Trophoblast cell (in vitro differentiated cells and primary cell): ENCODE measurements at regions not wholly inside any gene's neighbourhood (a gene's known extent, or its start where the extent isn't known, plus 50 kb on each side); places are given as distances from the start of the nearest gene placed in this dataset.
"Not testable (repeated sequence)": the region's sequence is repeated elsewhere in the genome, so short reads cannot be mapped to it uniquely, and the experiment has no call there.

Experiments used
- DNase-seq, 2 donors: peaks; one replicate each; pipeline ENCODE4 v3.0.0-alpha.2; 2016
- H2AFZ ChIP-seq: 2 replicates; pipeline ENCODE4 v1.6.1; 2013; ENCODE audit warnings: low read length, moderate library complexity, mild to moderate bottlenecking; ENCODE audit not compliant: insufficient read depth, poor library complexity
- H2AK5ac ChIP-seq: 2 replicates; pipeline ENCODE4 v1.6.1; 2013; ENCODE audit warnings: mild to moderate bottlenecking, low read length
- H2BK120ac ChIP-seq: 2 replicates; pipeline ENCODE4 v1.6.1; 2013; ENCODE audit warnings: low read length, mild to moderate bottlenecking, moderate library complexity; ENCODE audit not compliant: insufficient read depth, poor library complexity
- H2BK12ac ChIP-seq: 2 replicates; pipeline ENCODE4 v1.6.1; 2013; ENCODE audit warnings: mild to moderate bottlenecking, low read length, moderate library complexity
- H2BK5ac ChIP-seq: 2 replicates; pipeline ENCODE4 v1.6.1; 2013; ENCODE audit warnings: low read length, low read depth, moderate library complexity, mild to moderate bottlenecking; ENCODE audit not compliant: poor library complexity
- H3K14ac ChIP-seq: 2 replicates; pipeline ENCODE4 v1.6.1; 2013; ENCODE audit warnings: mild to moderate bottlenecking, low read length
- H3K18ac ChIP-seq: 2 replicates; pipeline ENCODE4 v1.6.1; 2013; ENCODE audit warnings: mild to moderate bottlenecking, low read length
- H3K23ac ChIP-seq: 2 replicates; pipeline ENCODE4 v1.6.1; 2013; ENCODE audit warnings: low read length
- H3K27ac ChIP-seq: 2 replicates; pipeline ENCODE4 v1.5.1; 2013; ENCODE audit warnings: low read depth, mild to moderate bottlenecking, inconsistent platforms, low read length, moderate library complexity
- H3K27me3 ChIP-seq: 2 replicates; pipeline ENCODE4 v1.6.1; 2013; ENCODE audit warnings: inconsistent platforms, mild to moderate bottlenecking, low read length, moderate library complexity; ENCODE audit not compliant: insufficient read depth
- H3K36me3 ChIP-seq, 2 experiments: 1 replicate in 1 of 2; 2 replicates in 1 of 2; pipeline ENCODE4 v1.6.1; 2013; ENCODE audit warnings: low read length in 2 of 2, mild to moderate bottlenecking in 2 of 2, moderate library complexity in 1 of 2; ENCODE audit not compliant: insufficient read depth in 2 of 2, control insufficient read depth in 1 of 2
- H3K4ac ChIP-seq: 2 replicates; pipeline ENCODE4 v1.6.1; 2013; ENCODE audit warnings: low read depth, mild to moderate bottlenecking, low read length, moderate library complexity
- H3K4me1 ChIP-seq, 2 experiments: 1 replicate in 1 of 2; 2 replicates in 1 of 2; pipeline ENCODE4 v1.6.1; 2013; ENCODE audit warnings: low read length in 2 of 2, mild to moderate bottlenecking in 2 of 2, moderate library complexity in 1 of 2; ENCODE audit not compliant: insufficient read depth in 2 of 2, control insufficient read depth in 1 of 2
- H3K4me2 ChIP-seq: 2 replicates; pipeline ENCODE4 v1.6.1; 2013; ENCODE audit warnings: inconsistent platforms, mild to moderate bottlenecking, low read length, moderate library complexity
- H3K4me3 ChIP-seq: 2 replicates; pipeline ENCODE4 v1.5.1; 2013; ENCODE audit warnings: mild to moderate bottlenecking, low read depth, low read length, inconsistent platforms
- H3K79me1 ChIP-seq: one replicate; pipeline ENCODE4 v1.6.1; 2013; ENCODE audit warnings: low read length
- H3K79me2 ChIP-seq: 2 replicates; pipeline ENCODE4 v1.6.1; 2013; ENCODE audit warnings: low read length, mild to moderate bottlenecking; ENCODE audit not compliant: control insufficient read depth, insufficient read depth, poor library complexity
- H3K9ac ChIP-seq: 2 replicates; pipeline ENCODE4 v1.6.1; 2013; ENCODE audit warnings: mild to moderate bottlenecking, low read length
- H3K9me3 ChIP-seq: 2 replicates; pipeline ENCODE4 v1.6.1; 2013; ENCODE audit warnings: low read depth, mild to moderate bottlenecking, control low read depth, inconsistent platforms, low read length; ENCODE audit not compliant: insufficient read depth
- H4K12ac ChIP-seq: 2 replicates; pipeline ENCODE4 v1.6.1; 2013; ENCODE audit warnings: low read depth, mild to moderate bottlenecking, low read length, moderate library complexity
- H4K8ac ChIP-seq: 2 replicates; pipeline ENCODE4 v1.6.1; 2013; ENCODE audit warnings: low read depth, mild to moderate bottlenecking, low read length, moderate library complexity
- H4K91ac ChIP-seq: one replicate; pipeline ENCODE4 v1.6.1; 2013; ENCODE audit warnings: low read depth, mild to moderate bottlenecking, low read length, moderate library complexity
- WGBS: extraction: QIAGEN DNeasy Blood & Tissue Kit; methylation state at CpG from one replicate; pipeline ENCODE4 v1.1.7; 2013; ENCODE audit warnings: missing lambda C conversion rate; ENCODE audit not compliant: insufficient read length, insufficient coverage; ENCODE audit errors: extremely low coverage; 5-methylcytosine and 5-hydroxymethylcytosine counted together

GRCh38 chr11:69914286-69915150 lies 95.3 kb upstream of the FGF3 start:
- no peak overlapping the region for H2BK12ac ChIP-seq
- no peak overlapping the region for H4K91ac ChIP-seq
- H3K9ac ChIP-seq = no peak overlapping the region
- H3K9me3 ChIP-seq = no peaks in the 10 kb centered on the region
- no peak overlapping the region for H4K12ac ChIP-seq
- H3K4me2 ChIP-seq = no peak overlapping the region
- peak in 1 of 2 donors; percentile 54 for DNase-seq
- H2BK5ac ChIP-seq = no peak overlapping the region
- H3K23ac ChIP-seq = no peak overlapping the region
- H3K36me3 ChIP-seq = no peaks in the 10 kb centered on the region
- H3K18ac ChIP-seq = no peak overlapping the region
- H2AFZ ChIP-seq = no peak overlapping the region
- H3K4ac ChIP-seq = no peak overlapping the region
- WGBS = no CpG with 5 or more reads among the region's 18 CpGs
- no peak overlapping the region for H2AK5ac ChIP-seq
- no peak overlapping the region for H3K4me3 ChIP-seq
- H2BK120ac ChIP-seq = no peak overlapping the region
- H3K27ac ChIP-seq = no peak overlapping the region
- H3K4me1 ChIP-seq = peaks cover 2 to 6% of the 10 kb centered on the region in 2 experiments
- no peak overlapping the region for H4K8ac ChIP-seq
- H3K14ac ChIP-seq = no peak overlapping the region
- no peaks in the 10 kb centered on the region for H3K79me1 ChIP-seq
- H3K27me3 ChIP-seq = no peaks in the 10 kb centered on the region
- H3K79me2 ChIP-seq = no peaks in the 10 kb centered on the region

DNA sequence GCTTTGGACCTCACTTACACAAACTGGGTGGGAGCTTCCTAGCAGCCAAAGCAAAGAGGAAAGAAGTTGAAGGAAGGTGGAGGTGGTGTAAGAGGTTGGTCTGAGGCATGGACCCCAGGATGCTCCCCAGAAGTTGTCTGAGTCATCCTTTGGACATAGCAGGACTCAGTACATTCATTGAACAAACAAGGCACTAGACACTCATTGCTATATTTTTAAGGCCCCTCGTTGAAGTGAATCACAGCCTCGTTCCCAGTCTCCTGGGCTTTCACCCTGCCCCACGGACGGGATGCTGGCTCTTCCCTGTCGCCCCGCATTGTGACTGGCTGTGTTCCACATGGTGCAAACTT lies 95.9 kb upstream of the FGF3 start:
- no peaks in the 10 kb centered on the region for H3K36me3 ChIP-seq
- no peak overlapping the region for H3K27ac ChIP-seq
- H3K14ac ChIP-seq = no peak overlapping the region
- H3K4me1 ChIP-seq = peaks cover 2 to 6% of the 10 kb centered on the region in 2 experiments
- no peak overlapping the region for H4K91ac ChIP-seq
- no peak overlapping the region for H2AK5ac ChIP-seq
- H2BK120ac ChIP-seq = no peak overlapping the region
- H2BK12ac ChIP-seq = no peak overlapping the region
- H3K9ac ChIP-seq = no peak overlapping the region
- H4K12ac ChIP-seq = no peak overlapping the region
- no peaks in the 10 kb centered on the region for H3K9me3 ChIP-seq
- no peak overlapping the region for H3K18ac ChIP-seq
- no peaks in the 10 kb centered on the region for H3K27me3 ChIP-seq
- H3K4ac ChIP-seq = no peak overlapping the region
- H3K23ac ChIP-seq = no peak overlapping the region
- no peaks in the 10 kb centered on the region for H3K79me1 ChIP-seq
- no peak overlapping the region for H3K4me2 ChIP-seq
- H3K79me2 ChIP-seq = no peaks in the 10 kb centered on the region
- no peak for DNase-seq
- H2AFZ ChIP-seq = no peak overlapping the region
- no peak overlapping the region for H2BK5ac ChIP-seq
- H3K4me3 ChIP-seq = no peak overlapping the region
- no CpG with 5 or more reads among the region's 6 CpGs for WGBS
- no peak overlapping the region for H4K8ac ChIP-seq

GRCh38 chr11:69915501-69916250 lies 96.5 kb upstream of the FGF3 start:
- no CpG with 5 or more reads among the region's 18 CpGs for WGBS
- Histone ChIP-seq H2AFZ (no peak overlapping the region), H4K8ac (no peak overlapping the region)

GRCh38 chr11:69916251-69916649 lies 97.0 kb upstream of the FGF3 start:
- H3K4me3 ChIP-seq, H2BK5ac ChIP-seq: not testable (repeated sequence)

More at GRCh38 chr11:69915501-69916250, 96.5 kb upstream of the FGF3 start:
- H3K23ac ChIP-seq = no peak overlapping the region
- H2BK5ac ChIP-seq = no peak overlapping the region
- no peak overlapping the region for H4K12ac ChIP-seq
- DNase-seq = peak; percentile 53 to 89
- no peak overlapping the region for H3K27ac ChIP-seq
- H2BK120ac ChIP-seq = no peak overlapping the region
- no peaks in the 10 kb centered on the region for H3K36me3 ChIP-seq
- H3K9ac ChIP-seq = no peak overlapping the region
- no peak overlapping the region for H3K4ac ChIP-seq
- H3K4me3 ChIP-seq = no peak overlapping the region
- no peaks in the 10 kb centered on the region for H3K27me3 ChIP-seq
- no peak overlapping the region for H3K18ac ChIP-seq
- H2AK5ac ChIP-seq = no peak overlapping the region
- no peaks in the 10 kb centered on the region for H3K79me2 ChIP-seq
- no peaks in the 10 kb centered on the region for H3K9me3 ChIP-seq
- no peak overlapping the region for H3K14ac ChIP-seq
- H3K4me2 ChIP-seq = no peak overlapping the region
- H4K91ac ChIP-seq = no peak overlapping the region
- no peaks in the 10 kb centered on the region for H3K79me1 ChIP-seq
- H2BK12ac ChIP-seq = no peak overlapping the region
- peaks cover 2 to 6% of the 10 kb centered on the region in 2 experiments for H3K4me1 ChIP-seq

More at GRCh38 chr11:69916251-69916649, 97.0 kb upstream of the FGF3 start:
- H3K14ac ChIP-seq, H3K23ac ChIP-seq, H2BK12ac ChIP-seq, H3K27ac ChIP-seq, H3K4me2 ChIP-seq, H2AFZ ChIP-seq, H4K12ac ChIP-seq, H3K4me1 ChIP-seq, H3K79me1 ChIP-seq, H3K9me3 ChIP-seq, H3K27me3 ChIP-seq, H3K18ac ChIP-seq, H3K4ac ChIP-seq, DNase-seq, H2AK5ac ChIP-seq, H3K36me3 ChIP-seq, H2BK120ac ChIP-seq, H4K8ac ChIP-seq, H3K9ac ChIP-seq, H4K91ac ChIP-seq, H3K79me2 ChIP-seq: not testable (repeated sequence)
- no CpG with 5 or more reads among the region's 8 CpGs for WGBS
